NCI-H748 treated with DMSO at 0.1 percent for 48 hours (cell line): ENCODE measurements at regions not wholly inside any gene's neighbourhood (a gene's known extent, or its start where the extent isn't known, plus 50 kb on each side); places are given as distances from the start of the nearest gene placed in this dataset.
A peak's percentile ranks its signal among the peaks of the same experiment; 100 is the strongest.
"Not testable (repeated sequence)": the region's sequence is repeated elsewhere in the genome, so short reads cannot be mapped to it uniquely, and the experiment has no call there.

Experiments
- DNase-seq: peaks from one replicate; lab custom pipeline; 2025; lab: John Stamatoyannopoulos, UW

- no peak for DNase-seq
These were observed 215.5 kb upstream of the FIGN start for GRCh38 chr2:163951312-163951711.

GRCh38 chr2:163949693-163950092, 213.9 kb upstream of the FIGN start:
- no peak for DNase-seq

GRCh38 chr2:163944347-163944737, 208.5 kb upstream of the FIGN start:
- no peak for DNase-seq

GRCh38 chr2:163943403-163944346, 207.9 kb upstream of the FIGN start:
- no peak for DNase-seq

- DNase-seq = no peak
These were observed 198.3 kb upstream of the FIGN start for GRCh38 chr2:163934131-163934530.

GRCh38 chr2:163919717-163920116, 183.9 kb upstream of the FIGN start:
- no peak for DNase-seq

GRCh38 chr2:163914486-163914885, 178.7 kb upstream of the FIGN start:
- DNase-seq = not testable (repeated sequence)

- DNase-seq = not testable (repeated sequence)
These were observed 177.7 kb upstream of the FIGN start for GRCh38 chr2:163913532-163913944.

GRCh38 chr2:163909411-163910080, 173.7 kb upstream of the FIGN start:
- DNase-seq = no peak

- DNase-seq = no peak
These were observed 170.6 kb upstream of the FIGN start for GRCh38 chr2:163906410-163906809.

- DNase-seq = no peak
These were observed 162.0 kb upstream of the FIGN start for GRCh38 chr2:163897799-163898198.

- not testable (repeated sequence) for DNase-seq
These were observed 157.6 kb upstream of the FIGN start for GRCh38 chr2:163893444-163893843.

GRCh38 chr2:163888591-163888990, 152.8 kb upstream of the FIGN start:
- DNase-seq = peak; percentile 12

- no peak for DNase-seq
These were observed 151.4 kb upstream of the FIGN start for GRCh38 chr2:163887182-163887581.

- no peak for DNase-seq
These were observed 148.6 kb upstream of the FIGN start for GRCh38 chr2:163884416-163884815.

- peak; percentile 1 for DNase-seq
These were observed 142.9 kb upstream of the FIGN start for GRCh38 chr2:163878718-163879117.

- no peak for DNase-seq
These were observed 141.5 kb upstream of the FIGN start for GRCh38 chr2:163877316-163877715.

- no peak for DNase-seq
These were observed 127.3 kb upstream of the FIGN start for GRCh38 chr2:163863073-163863472.

- no peak for DNase-seq
These were observed 124.1 kb upstream of the FIGN start for GRCh38 chr2:163859951-163860350.

GRCh38 chr2:163856941-163857340, 121.1 kb upstream of the FIGN start:
- no peak for DNase-seq

- no peak for DNase-seq
These were observed 116.8 kb upstream of the FIGN start for GRCh38 chr2:163852616-163853015.

GRCh38 chr2:163849756-163850435, 114.1 kb upstream of the FIGN start:
- no peak for DNase-seq

GRCh38 chr2:163838890-163839289, 103.1 kb upstream of the FIGN start:
- no peak for DNase-seq
